PC-3 (cell line): ENCODE measurements at regions not wholly inside any gene's neighbourhood (a gene's known extent, or its start where the extent isn't known, plus 50 kb on each side); places are given as distances from the start of the nearest gene placed in this dataset.

ENCODE experiments used
- CTCF ChIP-seq: fragments of 300-600 bp; sonication (generic); conservative IDR thresholded peaks from 2 replicates; pipeline ENCODE4 v1.5.1; 2017; ENCODE audit warnings: antibody characterized with exemption, low read depth, mild to moderate bottlenecking, low read length
- EZH2 ChIP-seq: fragments of 300-600 bp; sonication (generic); IDR thresholded peaks from one replicate; pipeline ENCODE4 v1.6.1; 2017; ENCODE audit warnings: antibody characterized with exemption, mild to moderate bottlenecking, low read length; ENCODE audit not compliant: unreplicated experiment
- EZH2phosphoT487 ChIP-seq: fragments of 300-600 bp; sonication (generic); IDR thresholded peaks from 2 replicates; pipeline ENCODE4 v1.6.1; 2018; ENCODE audit warnings: mild to moderate bottlenecking, antibody characterized with exemption, low read length, borderline replicate concordance

- TF ChIP-seq CTCF: no peak
- TF ChIP-seq EZH2phosphoT487: no peak
- no peak for TF ChIP-seq EZH2
Measured at GRCh38 chr2:37784071-37784758, 112.8 kb upstream of the CDC42EP3 start.
